ENCODE measurements at regions not wholly inside any gene's neighbourhood (a gene's known extent, or its start where the extent isn't known, plus 50 kb on each side); places are given as distances from the start of the nearest gene placed in this dataset.

DNA sequence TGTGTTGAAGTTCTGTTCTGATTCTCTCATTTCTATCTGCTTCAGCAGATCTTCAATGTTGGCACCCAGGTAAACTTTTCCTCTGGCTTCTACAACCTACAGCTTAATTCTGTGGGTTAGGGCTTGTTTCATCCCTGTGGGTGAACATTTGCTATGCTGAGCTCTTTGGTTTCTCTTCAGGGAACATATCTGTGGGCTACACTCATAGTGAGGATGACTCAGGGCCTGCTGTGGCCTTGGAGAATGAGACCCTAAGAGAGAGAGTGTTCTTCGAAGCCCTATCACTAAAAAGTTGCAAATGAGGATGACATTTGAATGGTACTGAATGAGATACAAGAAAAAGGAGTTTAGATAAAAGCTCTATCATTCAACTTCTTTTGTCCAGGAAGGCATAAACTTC lies 346.2 kb upstream of the CBLB start:
- peak; percentile 36 for DNase-seq (ENCODE audit: low read depth)

GRCh38 chr3:106217745-106218144 lies 348.9 kb upstream of the CBLB start:
- DNase-seq (ENCODE audit: low read depth), result no peak

DNA sequence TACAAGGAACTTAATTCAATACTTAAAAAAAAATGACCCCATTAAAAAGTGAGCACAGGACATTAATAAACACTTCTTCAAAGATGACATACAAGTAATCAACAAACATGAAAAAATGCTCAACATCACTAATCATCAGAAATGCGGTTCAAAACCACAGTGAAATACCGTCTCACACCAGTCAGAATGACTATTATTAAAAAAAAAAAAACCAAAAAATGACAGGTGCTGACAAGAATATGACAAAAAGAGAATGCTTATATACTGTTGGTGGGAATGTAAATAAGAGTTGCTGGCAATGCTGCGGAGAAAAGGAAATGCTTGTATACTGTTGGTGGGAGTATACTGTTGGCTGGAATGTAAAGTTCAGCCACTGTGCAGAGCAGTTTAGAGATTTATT lies 358.3 kb upstream of the CBLB start:
- DNase-seq (ENCODE audit: low read depth), result no peak

DNA sequence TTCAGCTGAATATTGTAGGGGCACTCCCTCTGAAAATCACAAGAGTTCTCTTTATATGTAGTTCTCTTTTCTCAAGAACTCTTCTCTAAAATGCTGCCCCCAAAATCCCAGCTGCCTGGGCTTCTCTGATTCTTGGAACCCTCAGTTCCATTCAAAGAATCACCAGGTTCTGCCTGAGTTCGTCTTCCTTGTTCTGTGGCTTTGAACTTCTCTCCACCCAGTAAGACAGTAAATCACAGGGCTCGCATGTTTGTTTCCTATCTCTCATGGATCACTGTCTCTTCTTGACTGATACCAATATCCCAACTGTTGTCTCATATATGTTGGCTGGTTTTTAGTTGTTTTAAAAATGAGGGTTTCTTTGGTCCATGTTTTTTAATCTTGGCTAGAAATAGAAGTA lies 359.5 kb upstream of the CBLB start:
- no peak for DNase-seq (ENCODE audit: low read depth)

- no peak for DNase-seq (ENCODE audit: low read depth)
These were observed 360.9 kb upstream of the CBLB start for GRCh38 chr3:106229495-106230278.

DNA sequence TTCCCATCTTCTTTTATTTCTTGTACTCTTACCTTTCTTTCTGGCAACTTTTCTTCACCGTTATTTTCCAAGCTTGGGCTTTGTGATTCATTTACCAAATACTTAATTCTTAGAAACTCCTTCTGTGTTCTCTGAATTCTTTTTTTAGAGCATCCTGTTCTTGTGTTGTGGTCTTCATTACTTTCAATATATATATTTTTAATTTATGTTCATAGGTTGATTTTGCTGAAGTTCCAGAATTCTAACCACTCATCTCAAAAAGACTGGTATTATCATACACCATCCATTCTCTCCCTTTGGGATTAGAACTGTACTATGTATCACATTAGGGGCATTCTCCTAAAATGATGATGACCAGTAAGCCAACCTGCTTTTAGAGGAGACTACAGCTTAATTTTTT lies 362.3 kb upstream of the CBLB start:
- DNase-seq (ENCODE audit: low read depth), result no peak

GRCh38 chr3:106232956-106233355 lies 364.1 kb upstream of the CBLB start:
- DNase-seq (ENCODE audit: low read depth), result no peak

DNA sequence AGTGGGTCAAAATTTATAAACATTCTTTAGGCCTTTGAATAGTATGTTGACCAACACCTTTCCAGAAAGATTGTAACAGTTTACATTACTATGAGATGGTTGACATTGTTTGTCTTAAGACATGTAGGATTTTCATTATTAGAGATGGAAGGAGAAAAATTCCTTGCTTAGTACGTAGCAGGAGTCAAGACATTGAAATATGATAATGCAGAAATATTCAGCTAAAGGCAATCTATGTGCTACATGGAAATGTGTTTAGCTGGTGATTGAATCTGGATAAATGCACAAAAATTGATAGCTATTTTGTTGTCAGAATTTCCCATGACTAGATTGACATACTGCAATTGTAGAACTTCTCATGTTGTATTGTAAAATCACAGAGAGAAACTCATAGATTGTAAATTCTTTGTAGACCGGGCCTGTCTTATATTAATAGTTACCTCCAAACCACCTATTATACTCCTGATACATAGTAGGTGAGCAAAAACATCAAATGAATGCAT lies 370.4 kb upstream of the CBLB start:
- no peak for DNase-seq (ENCODE audit: low read depth)

- no peak for DNase-seq (ENCODE audit: low read depth)
These were observed 372.8 kb upstream of the CBLB start for GRCh38 chr3:106241593-106241992.

DNA sequence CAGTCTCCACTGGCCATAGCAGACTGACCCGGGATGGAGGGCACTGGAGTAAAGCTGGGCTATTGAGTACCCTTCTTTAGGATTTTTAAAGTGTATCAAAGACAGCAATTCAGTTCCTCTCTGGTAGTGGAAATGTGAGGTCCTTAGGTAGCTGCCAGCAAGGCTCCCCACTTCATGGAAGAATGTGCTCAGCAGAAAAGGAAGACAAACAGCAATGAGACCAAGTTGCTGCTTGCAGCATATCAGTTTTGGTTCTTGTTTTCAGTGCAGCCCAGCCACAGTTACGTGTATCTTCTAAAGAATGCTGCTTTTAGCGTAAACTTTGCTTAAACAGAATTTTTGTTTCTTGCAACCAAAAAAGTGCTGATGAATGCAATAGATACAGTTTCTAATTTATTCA lies 374.0 kb upstream of the CBLB start:
- DNase-seq (ENCODE audit: low read depth), result no peak

DNA sequence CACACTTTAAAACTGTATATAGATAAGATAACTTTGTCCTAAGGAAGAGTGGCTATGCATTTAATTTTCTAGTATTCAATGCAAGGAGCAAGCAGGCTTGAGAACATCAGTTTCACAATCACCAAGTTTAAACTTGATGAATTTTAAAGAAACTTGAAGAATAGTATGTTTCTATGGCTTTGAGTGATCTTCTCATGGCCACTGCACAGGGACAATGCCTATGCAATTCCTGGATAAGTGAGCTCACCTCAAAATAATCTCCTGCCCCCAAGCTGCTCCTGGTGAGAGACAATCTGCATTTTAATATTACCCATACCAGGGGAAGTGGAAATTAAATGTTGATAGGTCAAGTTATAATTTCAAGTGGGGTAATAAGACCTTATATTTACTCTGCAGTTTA lies 376.6 kb upstream of the CBLB start:
- DNase-seq (ENCODE audit: low read depth), result no peak

DNA sequence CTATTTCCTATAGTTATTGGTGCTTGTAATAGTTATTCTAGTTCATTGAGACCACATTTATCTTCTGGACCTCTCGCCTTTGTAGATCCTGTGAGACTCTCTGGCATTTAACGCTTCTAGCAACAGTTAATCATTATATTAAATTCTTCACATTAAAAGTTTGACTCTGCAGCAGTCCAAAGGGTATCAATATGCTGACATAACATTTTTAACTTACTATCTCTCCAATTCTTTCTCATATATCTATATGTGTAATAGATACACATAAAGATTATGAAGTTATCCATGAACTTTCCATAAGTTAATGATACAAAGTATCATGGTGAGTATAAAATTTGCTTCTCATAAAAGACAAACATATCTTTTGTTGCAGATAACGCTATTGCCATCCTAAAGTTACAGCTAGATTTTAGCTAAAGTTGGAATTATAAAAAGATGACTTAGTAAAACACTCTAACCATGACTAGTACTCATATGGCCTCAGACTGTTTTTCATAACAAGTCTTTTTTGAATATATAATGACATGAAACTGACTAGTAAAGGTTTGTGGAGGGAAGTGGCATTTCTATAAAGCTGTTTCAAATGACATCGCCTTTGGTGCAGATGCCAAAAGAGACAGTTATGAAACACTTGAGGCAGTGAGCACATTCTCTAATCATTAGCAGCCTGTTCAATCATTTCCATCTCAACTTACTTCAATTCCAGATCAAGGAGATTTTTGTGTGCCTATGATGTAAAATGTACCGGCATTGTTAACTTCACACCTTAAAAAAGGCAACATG lies 379.3 kb upstream of the CBLB start:
- no peak for DNase-seq (ENCODE audit: low read depth)

- peak; percentile 72 for DNase-seq (ENCODE audit: low read depth)
These were observed 380.3 kb upstream of the CBLB start for GRCh38 chr3:106249159-106249558.

- no peak for DNase-seq (ENCODE audit: low read depth)
These were observed 381.2 kb upstream of the CBLB start for GRCh38 chr3:106249981-106250380.

- DNase-seq (ENCODE audit: low read depth), result peak; percentile 14
These were observed 382.5 kb upstream of the CBLB start for GRCh38 chr3:106251160-106251892.

DNA sequence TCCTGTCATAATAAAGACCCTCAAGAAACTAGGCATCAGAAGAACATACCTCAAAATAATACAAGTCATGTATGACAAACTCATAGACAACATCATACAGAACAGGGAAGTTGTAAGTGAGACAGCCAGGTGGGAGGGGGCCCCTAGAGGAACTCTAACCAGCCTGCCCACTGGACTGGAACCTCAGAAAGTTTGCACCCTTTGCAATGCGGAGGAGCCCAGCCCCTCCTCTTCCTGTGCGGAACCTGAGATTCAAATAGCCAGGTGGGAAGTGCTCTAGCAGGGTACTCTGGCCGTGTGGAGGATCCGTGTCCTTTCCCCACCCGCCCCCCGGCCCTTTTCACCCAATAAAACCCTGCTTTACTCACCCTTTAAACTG lies 387.0 kb upstream of the CBLB start:
- no peak for DNase-seq (ENCODE audit: low read depth)

DNA sequence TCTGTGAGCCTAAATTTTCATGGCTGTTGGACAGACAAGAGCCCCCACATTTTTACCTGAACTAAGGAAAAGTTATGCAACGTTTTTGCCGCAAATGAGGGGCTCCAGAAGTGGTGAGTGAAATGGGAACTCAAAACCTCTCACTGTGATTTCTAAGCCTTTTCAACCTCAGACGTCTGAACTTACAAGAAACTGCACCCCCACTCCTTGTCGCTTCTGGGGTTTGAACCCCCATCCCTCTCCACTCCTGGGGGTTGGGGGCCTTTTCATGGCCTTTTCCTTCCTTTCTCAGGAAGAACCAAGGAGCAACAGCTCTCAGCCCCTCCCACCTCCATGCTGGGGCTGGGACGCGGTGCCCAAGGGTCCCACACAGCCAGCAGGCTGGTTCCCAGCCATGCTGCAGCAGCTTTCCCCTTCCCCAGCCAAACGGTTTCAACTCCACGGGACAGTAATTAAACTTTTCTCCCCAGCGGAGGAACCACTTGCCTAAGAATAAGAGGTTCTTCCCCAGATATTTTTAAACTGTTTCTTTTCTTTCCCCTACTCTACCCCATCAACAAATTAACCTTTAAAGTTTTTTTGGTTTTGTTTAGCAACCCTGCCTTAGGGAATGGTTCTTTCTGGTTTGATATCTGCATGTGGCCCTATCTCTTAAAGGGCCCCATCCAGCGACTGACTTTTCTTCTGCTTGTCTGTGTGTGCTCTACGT lies 387.6 kb upstream of the CBLB start:
- DNase-seq (ENCODE audit: low read depth), result no peak

GRCh38 chr3:106257172-106257571 lies 388.4 kb upstream of the CBLB start:
- no peak for DNase-seq (ENCODE audit: low read depth)

DNA sequence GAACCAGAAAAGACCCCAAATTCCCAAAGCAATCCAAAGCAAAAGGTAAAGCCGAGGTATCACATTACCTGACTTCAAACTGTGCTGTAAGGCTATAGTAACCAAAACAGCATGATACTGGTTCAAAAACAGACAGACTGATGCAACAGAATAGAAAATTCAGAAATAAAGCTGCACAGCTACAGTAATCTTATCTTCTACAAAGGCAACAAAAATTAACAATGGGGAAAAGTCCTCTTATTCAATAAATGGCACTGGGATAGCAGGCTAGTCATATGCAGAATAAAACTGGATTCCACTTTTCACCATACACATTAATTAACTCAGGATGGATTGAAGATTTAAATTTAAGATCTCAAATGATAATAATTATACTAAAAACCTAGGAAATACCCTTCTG lies 392.6 kb upstream of the CBLB start:
- no peak for DNase-seq (ENCODE audit: low read depth)

DNA sequence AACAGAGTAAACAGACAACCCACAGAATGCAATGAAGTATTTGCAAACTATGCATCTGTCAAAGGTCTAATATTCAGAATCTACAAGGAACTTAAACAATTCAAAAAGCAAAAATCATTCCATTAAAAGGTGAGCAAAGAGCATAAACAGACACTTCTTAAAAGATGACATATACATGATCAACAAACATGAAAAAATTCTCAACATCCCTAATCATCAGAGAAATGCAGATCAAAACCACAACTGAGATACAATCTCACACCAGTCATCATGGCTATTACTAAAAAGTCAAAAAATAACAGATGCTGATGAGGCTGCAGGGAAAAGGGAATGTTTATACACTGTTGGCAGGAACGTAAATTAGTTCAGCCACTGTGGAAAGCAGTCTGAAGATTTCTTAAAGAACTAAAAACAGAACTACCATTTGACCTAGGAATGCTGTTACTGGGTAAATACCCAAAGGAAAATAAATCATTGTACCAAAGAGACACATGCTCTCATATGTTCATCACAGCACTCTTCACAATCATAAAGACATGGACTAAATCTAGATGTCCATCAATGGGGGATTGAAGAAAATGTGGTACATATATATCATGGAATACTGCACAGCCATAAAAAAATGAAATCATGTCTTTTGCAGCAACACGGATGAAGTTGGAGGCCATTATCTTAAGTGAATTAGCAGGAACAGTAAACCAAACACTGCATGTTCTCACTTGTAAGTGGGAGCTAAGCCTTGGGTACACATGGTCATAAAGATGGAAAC lies 393.3 kb upstream of the CBLB start:
- peak; percentile 67 for DNase-seq (ENCODE audit: low read depth)

GRCh38 chr3:106263011-106263410 lies 394.2 kb upstream of the CBLB start:
- DNase-seq (ENCODE audit: low read depth), result no peak

Data from ELR (cell line).